Midbrain (tissue), 1 donor: ENCODE measurements at regions not wholly inside any gene's neighbourhood (a gene's known extent, or its start where the extent isn't known, plus 50 kb on each side); places are given as distances from the start of the nearest gene placed in this dataset.
A peak's percentile ranks its signal among the peaks of the same experiment; 100 is the strongest.
"Not testable (repeated sequence)": the region's sequence is repeated elsewhere in the genome, so short reads cannot be mapped to it uniquely, and the experiment has no call there.

ENCODE experiments used
- DNase-seq: peaks from one replicate; lab custom pipeline; 2025; lab: John Stamatoyannopoulos, UW

DNA sequence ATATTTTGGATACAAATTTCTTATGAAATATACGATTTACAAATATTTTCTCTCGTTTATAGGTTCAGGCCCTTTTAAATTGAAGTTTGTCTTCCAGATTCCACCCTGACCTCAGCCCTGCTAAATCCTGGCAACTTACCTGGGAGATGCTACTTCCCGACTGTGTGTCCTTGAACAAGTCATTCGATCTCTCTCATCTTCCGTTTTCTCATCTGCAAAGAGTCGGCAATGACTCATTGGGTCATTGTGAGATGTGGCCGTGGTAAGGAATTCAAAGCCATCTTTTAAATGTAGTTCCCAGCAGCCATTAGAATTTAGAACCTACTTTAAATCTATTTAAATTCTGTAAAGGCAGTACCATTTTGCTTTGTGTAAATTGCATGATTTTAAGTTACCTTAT lies 72.5 kb downstream of the LHX2 start:
- no peak for DNase-seq

GRCh38 chr9:124087226-124087625 lies 75.7 kb downstream of the LHX2 start:
- no peak for DNase-seq

- DNase-seq, result no peak
Observed at GRCh38 chr9:124088476-124088837, 76.9 kb downstream of the LHX2 start.

GRCh38 chr9:124089631-124090488 lies 78.3 kb downstream of the LHX2 start:
- not testable (repeated sequence) for DNase-seq

GRCh38 chr9:124098141-124098905 lies 86.8 kb downstream of the LHX2 start:
- no peak for DNase-seq

DNA sequence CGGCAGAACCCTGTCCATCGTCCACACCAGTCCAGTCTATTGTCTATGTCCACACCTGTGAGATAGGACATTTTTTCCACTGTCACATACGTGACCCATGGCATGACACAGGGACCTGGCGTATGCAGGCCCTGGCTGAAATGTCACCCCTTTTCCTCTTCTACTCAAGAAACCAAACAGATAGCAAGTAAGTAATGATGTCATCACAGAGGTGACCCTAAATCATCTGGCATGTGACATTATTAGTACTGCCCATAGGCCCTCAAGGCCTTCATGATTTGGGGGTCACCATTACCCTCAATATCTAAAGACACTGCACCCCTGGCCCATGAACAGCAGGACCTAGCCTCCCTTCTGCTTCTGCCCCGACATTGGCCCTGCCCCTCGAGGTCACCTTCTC lies 88.3 kb downstream of the LHX2 start:
- no peak for DNase-seq

DNA sequence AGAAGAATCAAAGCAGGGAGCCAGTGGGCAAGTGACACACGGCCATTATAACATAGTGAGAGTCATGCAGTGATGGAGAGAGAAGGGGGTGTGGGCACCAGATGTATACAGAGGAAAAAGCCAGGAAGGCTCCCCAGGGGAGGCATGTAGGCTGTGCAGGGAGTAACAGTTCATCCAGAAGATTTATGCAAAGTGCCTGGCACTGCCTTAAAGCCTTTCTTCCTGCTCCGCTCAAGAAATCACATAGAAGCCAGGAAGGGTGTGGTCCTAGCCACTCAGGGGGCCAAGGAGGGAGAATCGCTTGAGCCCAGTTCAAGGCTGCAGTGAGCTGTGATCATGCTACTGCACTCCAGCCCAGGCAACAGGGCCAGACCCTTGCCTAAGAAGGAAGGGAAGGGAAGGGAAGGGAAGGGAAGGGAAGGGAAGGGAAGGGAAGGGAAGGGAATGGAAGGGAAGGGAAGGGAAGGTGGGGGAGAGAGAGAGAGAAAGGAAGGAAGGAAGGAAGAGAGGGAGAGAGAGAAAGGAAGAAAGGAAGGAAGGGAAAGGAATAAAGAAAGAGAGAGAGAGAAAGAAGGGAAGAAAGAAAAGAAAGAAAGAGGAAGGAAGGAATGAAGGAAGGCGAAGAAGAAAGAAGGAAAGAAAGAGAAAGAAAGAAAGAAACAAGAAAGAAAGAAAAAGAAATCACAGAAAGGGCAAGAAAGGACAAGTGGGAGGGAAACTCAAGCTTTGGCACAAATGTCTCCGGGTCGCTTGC lies 89.8 kb downstream of the LHX2 start:
- DNase-seq, result no peak

GRCh38 chr9:124101969-124102345 lies 90.4 kb downstream of the LHX2 start:
- no peak for DNase-seq

- DNase-seq, result no peak
Observed at GRCh38 chr9:124102363-124102762, 90.8 kb downstream of the LHX2 start.

- no peak for DNase-seq
Observed at GRCh38 chr9:124105266-124105665, 93.7 kb downstream of the LHX2 start.

DNA sequence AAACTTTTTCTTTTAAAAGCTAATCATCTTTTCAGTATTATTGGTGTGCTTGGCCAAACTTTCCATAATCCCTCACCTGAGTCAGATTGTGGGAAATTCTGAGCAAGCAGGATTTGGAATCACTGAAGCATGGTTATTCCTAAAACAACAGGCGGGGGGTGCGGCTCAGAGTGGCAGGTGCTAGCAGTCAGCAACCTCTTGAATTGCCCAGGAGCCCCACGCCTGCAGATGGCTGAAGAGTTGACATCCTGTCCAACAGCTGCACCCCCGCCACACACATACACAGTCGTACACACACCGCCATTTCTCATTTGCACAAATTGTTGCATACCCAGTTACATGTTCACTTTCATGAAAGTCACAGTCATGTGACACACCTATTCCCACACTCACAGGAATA lies 96.6 kb downstream of the LHX2 start:
- no peak for DNase-seq

GRCh38 chr9:124110307-124110915 lies 98.8 kb downstream of the LHX2 start:
- peak; percentile 50 for DNase-seq

GRCh38 chr9:124116683-124117363 lies 105.3 kb downstream of the LHX2 start:
- DNase-seq, result no peak

GRCh38 chr9:124118894-124119293 lies 107.3 kb downstream of the LHX2 start:
- no peak for DNase-seq

DNA sequence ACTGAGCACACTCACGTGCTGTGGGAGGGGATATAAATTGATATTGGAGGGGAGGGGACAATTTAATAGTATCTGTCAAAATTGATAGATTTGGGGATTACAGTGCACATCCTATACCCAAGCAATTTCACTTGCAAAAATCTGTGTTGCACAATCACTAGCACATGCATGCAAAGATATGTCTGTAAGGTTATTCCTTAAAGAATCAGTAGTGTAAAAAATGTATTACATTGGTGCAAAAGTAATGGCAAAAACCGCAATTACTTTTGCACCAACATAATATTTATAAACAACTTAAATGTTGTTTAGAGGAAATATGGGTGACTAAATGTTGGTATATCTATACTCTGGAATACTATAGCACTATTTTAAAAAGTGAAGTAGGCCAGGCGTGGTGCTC lies 108.7 kb downstream of the LHX2 start:
- no peak for DNase-seq

- DNase-seq, result no peak
Observed at GRCh38 chr9:124121725-124122124, 110.2 kb downstream of the LHX2 start.

DNA sequence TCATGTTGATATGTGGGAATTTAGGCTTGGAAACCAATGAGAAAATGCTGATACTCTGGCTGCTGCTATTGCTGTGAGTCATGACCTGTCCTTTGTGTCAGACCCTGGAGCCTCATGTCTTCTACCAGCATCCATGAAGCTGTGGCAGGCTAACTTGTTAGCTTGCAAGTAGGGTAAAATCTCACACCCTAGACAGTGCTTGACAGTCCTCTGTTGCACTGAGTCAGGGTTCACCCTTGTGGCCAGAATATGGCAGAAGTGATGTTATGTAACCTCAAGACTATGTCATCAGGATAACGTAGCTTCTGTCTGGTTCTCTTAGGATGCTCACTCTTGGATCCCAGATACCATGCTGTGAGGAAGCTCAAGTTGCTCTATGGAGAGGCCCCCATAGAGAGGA lies 110.8 kb downstream of the LHX2 start:
- DNase-seq, result no peak

DNA sequence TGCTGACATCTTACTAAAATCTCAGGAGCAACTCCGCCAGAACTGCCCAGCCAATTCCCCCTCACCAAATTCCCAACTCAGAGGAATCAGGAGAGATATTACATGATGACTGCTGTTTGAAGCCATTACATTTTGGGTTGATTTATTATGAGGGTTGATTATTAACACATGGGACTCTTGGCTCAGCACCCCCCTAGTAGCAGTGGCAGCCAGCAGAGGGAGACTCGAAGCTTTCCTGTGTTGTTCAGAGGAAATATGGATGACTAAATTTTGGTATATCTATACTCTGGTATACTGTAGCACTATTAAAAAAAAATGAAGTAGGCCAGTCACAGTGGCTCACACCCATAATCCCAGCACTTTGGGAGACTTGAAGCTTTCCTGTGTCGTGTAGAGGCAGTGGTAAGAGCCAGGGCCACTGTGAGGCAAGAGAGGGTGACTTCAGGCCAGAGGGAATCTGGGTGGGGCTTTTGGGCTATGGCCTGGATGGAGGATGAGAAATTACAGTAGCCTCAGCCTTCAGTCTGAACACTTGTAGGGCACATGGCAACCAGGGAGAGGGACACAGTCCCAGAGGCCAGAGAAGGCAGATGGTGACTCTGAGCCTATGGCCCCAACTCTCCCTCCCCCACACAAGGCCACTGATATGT lies 111.4 kb downstream of the LHX2 start:
- DNase-seq, result no peak

GRCh38 chr9:124123621-124124020 lies 112.1 kb downstream of the LHX2 start:
- not testable (repeated sequence) for DNase-seq

DNA sequence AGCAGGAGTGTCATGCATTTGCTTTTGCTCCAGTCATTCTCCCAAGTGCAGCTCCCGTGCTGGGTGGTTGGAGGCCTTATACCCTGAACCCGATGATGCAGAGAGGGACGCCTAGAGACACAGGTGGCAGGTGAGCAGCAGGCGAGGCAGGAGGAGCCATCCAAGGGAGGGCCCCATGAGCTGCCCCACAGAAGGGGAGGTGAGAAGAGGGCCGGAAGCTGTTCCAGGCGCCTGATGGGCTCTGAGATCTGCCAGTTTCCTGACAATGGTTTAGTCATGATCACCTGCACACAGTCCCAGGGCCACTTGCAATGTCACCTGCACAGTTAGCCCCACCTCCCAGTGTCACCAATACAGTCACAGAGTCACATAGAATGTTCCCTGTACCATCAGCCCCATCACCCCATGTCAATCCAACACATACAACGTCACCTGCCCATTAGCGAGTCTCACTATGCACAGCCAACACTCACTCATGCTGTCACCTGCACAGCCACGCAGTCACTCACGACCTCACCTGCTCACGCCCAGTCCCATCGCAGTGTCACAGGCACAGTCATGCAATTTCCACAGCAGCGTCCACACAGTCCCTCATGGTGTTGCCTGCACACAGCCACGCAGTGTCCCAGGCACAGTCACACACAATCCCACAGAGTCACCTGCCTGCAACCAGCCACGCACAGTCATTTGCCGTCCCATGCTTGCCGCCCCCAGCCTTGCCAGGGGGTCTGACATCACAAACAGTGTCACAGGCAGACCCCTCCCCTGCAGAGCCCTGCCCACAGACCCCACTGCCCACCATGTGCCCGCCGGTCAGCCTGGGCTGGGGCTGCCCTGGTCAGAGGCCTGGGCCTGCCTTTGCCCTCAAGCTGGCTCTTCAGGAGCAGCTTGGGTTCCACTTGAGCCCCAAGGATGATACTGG lies 113.4 kb downstream of the LHX2 start:
- DNase-seq, result no peak
